ENCODE measurements at regions not wholly inside any gene's neighbourhood (a gene's known extent, or its start where the extent isn't known, plus 50 kb on each side); places are given as distances from the start of the nearest gene placed in this dataset.

DNA sequence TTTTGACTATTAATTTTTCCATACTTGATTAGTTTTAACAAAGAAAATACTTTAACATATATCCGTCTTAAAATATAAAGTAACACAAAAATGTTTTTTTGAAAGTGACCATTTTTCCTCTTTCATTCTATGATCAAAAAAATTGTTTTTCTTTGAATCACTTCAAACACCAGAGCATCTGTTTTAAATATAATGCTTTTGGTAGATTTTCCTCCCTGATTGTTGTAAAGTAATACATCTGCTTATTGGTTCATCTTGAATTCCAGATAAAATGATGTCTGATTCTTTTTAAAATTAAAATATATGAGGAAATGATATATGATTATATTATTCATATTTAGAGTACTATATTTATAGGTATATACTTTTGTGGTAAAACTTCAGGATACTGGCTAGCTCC, 76.2 kb upstream of the LPAR1 start:
- TF ChIP-seq POLR2A (IDR thresholded peaks at IDR 0.05) (no peak), POLR2AphosphoS5 (IDR thresholded peaks at IDR 0.05) (no peak)

Measured in transverse colon (tissue), 3 donors.